Right ventricle myocardium superior (tissue), 1 donor: ENCODE measurements at regions not wholly inside any gene's neighbourhood (a gene's known extent, or its start where the extent isn't known, plus 50 kb on each side); places are given as distances from the start of the nearest gene placed in this dataset.

Experiments used
- ATAC-seq: fragments of 200-7000 bp; cut with Tn5 transposase; one replicate; pipeline ENCODE4 v1.9.1; 2020; ENCODE audit warnings: mild to moderate bottlenecking; ENCODE audit not compliant: poor library complexity
- DNase-seq: peaks from one replicate; pipeline ENCODE4 v3.0.0-alpha.2; 2020
- intact Hi-C: fragments of 100-400 bp; cut with DNase I; formaldehyde crosslinking; loops from one replicate; pipeline ENCODE4 v1.11.2; 2022
- donor health status: DM: no; HTN: yes; CAD: no; lungs with severe emphysema.

DNA sequence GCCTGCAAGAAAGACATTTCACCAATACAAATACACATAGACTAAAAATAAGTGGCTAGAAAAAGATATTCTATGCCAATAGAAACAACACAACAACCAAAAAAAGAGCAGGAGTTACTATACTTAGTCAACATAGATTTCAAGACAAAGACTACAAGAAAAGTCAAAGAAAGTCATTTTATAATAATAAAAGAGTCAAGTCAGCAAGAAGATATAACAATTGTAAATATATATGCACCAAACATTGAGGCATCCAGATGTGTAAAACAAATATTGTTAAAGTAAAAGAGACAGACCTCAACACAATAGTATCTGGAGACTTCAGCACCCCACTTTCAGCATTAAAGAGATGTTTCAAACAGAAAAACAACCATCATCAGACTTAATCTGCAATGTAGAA, 104.6 kb downstream of the AMY1C start:
- ATAC-seq = no peak
- intact Hi-C loops = no loop called here
- no peak for DNase-seq

DNA sequence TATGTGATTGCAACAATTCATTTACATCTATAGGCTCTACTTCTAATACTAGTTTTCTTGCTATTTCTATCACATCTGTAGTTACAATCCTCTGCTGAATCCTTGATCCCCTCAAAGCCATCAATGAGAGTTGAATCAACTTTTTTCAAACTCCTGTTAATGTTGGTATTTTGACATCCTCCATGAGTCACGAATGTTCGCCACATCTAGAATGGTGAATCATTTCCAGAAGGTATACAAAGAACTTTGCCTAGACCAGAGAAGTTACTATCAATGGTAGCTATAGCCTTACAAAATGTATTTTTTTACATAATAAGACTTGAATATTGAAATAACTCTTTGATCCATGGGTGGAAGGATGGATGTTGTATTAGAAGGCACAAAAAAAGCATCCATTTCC, 110.0 kb downstream of the AMY1C start:
- DNase-seq (no peak), ATAC-seq (no peak)
- intact Hi-C loops = no loop called here

DNA sequence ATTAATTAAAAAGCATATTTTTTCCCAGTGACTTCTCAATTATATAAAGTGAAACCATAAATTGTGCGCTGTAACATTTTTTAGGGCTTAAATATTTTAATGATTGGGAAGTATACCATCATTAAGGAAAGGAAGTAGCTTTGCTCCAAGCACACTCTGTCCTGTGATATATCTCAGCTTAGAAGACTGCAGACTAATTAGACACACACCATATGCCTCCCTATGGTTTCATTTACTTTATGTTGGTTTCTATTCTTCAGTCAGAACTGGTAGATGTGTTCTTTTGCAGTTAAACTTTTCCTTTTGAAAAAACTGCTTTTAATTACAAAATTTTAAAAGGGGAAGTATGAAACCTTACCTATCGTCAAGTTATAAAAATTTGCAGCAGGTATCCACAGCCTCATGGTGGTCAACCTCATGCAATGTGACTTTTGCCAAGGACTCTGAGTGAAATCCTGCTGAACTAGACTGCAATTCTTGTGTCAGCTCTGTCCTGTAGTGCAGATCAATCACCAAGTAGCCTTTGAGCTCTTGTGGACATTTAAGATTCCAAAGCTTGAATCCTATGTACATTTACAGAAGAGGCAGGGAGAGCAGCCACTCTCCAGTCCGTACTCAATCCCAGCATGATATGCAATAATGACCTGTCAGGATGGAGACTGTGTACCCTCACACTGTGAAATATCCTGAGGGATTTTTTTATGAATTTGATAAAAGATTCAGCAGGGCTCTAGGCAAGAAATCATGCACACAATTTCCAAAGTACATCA, 149.1 kb downstream of the AMY1C start:
- intact Hi-C loops = no loop called here
- ATAC-seq (no peak), DNase-seq (no peak)

DNA sequence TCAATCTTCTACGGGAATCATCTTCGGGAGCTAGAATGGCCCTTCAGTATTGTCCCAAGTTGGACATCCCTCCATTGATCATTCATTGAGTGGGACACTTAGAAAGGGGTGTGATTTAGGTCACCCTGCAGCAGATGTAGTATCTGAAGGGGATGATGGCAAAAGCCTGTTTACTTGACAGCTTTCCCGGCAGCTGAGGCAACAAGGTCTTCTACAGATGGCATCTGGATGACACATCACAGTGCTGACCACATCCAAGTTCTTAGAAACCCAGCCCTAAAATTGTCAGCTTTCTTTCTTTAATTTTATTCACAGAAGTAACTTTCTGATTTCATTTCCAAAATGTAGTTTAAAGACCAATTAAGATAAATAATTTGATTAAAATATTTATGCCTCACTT, 150.3 kb downstream of the AMY1C start:
- intact Hi-C loops = no loop called here
- DNase-seq (no peak), ATAC-seq (no peak)

DNA sequence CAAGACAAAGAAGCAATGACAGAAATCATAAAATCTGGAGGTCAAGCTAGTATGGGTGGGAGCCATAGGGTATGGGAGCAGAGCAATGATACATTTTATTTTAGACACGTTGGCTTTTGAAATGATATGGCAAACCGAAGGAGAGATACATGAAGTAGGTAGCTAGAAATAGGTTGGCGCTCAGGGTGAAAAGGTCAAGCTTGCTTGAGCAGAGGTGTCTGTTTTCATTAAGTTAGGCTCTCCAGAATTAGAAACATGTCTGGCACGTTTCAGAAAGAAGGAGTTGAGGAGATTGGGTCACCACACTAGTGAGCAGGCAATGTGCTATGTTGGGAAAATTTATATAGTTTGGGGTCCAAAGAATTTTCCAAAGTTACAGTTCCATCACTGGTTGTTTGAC, 151.4 kb downstream of the AMY1C start:
- DNase-seq = no peak
- intact Hi-C loops = no loop called here
- ATAC-seq = no peak

DNA sequence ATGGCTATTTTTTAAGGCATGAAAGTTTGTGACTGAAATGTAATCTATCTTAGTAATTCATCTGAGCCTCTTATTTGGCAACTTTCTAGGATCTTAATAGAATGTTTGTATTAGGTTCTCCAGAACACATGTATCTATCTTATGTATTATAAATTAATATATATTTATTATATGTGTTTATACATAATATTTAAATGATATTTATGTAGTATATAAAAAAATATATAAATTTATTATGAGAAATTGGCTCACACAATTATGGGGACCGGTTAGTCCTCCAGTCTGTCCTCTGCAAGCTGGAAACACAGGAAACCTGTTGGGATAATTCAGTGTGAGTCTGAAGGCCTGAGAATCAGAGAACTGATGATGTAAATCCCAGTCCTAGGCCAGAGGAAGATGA, 155.7 kb downstream of the AMY1C start:
- DNase-seq (no peak), ATAC-seq (no peak)
- intact Hi-C loops = no loop called here

DNA sequence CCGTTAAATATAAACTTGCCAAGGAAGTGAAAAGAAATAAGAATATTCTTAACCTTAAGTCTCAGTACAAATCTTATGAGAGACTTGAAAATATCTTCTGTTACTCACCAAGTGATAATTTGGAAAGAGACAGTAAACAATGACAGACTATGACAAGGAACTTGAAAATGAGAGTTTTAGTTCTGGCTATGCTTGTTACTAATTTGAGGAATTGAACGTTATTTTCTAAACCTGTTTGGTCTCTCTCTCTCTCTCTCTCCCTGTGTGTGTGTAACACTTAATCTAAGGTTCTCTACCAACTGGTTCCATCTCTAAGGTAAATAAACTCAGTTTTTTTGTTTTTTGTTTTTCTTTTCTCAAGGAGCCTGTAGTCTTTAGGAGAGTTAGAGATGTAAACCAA, 161.8 kb downstream of the AMY1C start:
- intact Hi-C loops = no loop called here
- DNase-seq (no peak), ATAC-seq (no peak)

DNA sequence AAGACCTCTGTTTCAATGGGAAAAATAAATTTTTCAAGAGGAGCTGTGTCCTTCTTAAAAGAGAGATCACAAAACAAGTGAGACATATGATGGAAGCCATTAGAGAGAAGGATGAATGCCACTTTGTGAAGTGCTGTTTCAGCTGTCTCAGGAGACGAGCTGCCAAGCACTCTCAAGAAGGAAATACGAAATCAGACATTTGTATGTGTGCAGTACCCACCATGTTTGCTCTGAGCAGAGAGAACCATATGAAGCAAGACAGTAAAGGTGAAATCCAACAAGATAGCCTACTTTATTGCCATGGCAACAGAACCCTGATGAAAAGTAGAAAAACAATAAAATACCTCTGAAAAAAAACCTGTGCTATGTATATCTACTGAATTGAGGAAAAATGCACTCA, 168.1 kb downstream of the AMY1C start:
- intact Hi-C loops = no loop called here
- DNase-seq (no peak), ATAC-seq (no peak)

DNA sequence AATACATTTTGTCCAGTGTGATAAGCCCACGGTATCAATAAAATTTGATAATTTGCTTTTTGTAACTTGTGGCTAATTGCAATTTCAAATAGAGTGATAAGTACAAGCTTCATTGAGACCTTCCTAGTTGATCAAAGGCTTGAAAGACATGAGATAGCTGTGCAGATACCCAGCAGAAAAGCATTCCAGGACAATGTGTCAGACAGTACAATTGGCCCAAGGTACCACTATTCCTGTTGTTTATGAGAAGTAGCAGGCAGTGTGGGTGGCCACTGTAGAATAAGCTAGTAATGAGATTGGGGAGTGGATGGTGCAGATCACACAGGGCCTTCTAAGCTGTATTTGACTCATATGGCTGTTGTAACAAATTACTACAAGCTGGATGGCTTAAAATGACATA, 182.2 kb downstream of the AMY1C start:
- ATAC-seq (no peak), DNase-seq (no peak)
- intact Hi-C loops = no loop called here

DNA sequence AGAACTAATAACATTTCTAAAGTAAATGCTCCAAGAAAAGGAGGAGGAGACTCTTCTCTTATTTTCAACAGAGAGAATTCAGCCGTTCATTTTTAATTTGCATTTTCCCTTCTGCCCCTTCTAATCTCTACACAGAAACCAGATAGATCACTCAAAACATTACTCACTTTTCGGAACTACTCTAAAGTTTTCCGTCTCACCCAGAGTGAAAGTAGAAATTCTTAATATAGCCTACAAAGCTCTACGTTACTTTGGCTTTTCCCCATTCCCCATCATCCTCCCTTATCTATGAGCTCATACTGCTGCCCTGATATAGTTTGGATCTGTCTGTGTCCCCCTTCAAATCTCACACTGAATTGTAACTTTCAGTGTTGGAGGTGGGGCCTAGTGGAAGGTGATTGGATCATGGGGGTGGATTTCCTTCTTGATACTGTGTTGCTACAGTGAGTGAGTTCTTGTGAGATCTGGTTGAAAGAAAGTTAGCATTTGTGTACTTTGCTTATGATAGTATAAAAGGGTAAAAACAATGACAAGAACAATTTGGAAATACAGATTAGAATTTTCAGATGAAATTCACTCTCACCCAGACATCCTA, 188.2 kb downstream of the AMY1C start:
- intact Hi-C loops = no loop called here
- no peak for DNase-seq

DNA sequence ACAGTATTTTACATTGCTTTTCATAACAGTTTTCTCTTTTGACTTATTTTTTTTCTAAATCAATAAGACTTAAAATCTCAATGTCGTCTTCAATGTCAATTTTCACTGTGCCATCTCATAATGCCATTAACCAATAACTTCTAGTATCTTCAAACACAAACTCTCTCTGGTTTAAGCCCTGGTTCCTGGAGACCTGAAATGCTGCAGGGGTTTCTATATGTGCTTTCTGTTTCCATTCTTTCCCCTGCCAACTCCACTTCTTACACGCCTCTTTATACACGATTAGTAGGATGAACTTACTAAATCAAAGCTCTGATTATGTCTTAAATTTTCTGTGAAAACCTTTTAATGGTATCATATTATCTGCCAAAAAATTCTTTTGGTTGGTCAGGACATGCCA, 191.4 kb downstream of the AMY1C start:
- DNase-seq (no peak), ATAC-seq (no peak)
- intact Hi-C loops = no loop called here

More for the DNA sequence above, 188.2 kb downstream of the AMY1C start:
- ATAC-seq = no peak

DNA sequence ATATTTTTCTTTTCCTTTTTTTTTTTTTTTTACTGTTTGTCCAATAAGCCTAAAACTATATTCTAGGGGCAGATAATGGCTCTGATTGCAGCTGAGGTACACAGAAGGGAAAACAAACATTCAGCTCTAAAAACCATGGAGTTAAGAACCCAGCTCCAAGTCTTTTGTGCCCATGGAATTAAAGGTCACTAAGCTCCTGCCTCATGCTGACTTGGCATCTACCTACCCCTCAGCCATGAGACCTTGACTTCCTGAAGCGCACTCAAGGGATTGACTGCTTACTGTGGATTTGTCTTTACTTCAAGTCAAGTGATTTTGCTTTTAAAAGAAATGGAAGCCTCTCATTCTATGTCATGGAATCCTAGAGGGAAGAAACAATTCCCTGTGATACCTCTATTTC, 192.3 kb downstream of the AMY1C start:
- ATAC-seq (no peak), DNase-seq (no peak)
- intact Hi-C loops = no loop called here

DNA sequence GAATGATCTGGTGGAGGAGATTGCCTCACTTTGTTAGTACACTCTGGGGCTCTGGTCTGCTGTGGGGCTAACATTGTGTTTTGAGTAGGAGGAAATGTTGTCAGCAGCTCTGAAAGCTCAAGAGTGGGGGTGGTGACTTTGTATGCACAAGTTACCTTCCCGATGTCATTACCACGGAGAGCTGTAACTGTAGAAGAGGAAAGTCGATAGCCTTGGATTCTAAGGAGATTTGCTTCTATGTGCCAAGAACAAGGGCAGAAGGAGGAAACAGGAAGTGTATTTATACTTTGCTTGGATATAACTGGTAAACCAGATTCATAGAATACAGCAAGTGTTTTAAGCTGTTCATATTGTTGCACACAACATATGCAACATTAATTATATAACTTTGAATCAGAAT, 196.1 kb downstream of the AMY1C start:
- no peak for ATAC-seq
- intact Hi-C loops = no loop called here

DNA sequence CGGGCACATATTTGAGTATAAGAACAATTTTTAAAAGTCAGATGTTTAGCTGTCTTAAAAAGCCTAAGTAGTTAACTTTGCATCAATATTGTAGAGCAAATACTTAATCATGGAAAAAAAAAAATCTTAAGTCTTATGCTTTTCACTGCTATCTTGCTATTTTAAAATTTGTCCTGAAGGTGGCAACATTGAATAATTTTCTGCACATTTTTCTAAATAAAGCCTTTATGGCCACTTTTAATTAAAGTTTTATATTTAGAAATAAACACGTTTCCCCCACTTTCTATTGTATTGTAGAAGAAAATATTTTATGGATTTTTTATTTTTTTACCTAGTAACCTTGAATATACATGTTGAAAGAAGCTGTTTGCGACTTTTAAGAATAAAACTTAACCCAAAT, 198.8 kb downstream of the AMY1C start:
- ATAC-seq (no peak), DNase-seq (no peak)
- intact Hi-C loops = no loop called here

More for the DNA sequence above, 196.1 kb downstream of the AMY1C start:
- no peak for DNase-seq

DNA sequence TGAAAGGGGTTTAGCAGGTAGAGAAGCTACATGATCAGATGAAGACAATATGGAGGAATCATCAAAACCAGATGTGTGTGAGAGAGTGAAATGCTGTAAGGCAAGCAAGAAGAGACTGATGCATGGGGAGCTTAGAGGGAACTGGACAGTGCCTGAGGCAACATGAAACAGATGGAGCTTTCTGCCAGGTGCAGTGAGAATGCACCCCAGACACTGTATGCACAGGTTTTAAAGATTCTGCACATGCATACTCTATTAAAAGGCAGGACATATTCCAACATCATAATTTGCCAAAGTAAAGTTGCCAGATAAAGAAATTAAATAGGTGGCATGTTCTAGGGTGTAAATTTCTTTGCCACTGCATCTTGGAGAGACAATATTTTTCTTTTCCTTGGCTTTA, 200.1 kb downstream of the AMY1C start:
- DNase-seq = no peak
- intact Hi-C loops = no loop called here
- ATAC-seq = no peak

DNA sequence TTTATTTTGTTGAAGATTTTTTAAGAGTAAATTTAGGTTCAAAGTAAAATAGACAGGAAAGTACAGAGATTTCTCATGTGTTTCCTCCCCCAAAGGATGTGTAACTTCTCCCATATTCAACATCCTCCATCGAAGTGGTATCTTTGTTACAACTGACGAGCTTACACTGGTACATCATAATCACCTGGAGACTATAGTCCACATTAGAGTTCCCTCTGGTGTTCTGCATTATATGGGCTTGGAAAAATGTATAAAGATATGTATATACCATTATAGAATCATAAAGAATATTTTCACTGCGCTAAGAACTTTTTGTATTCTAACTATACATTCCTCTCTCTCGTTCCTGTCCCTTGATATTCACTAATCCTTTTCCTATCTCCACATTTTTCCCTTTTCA, 203.7 kb downstream of the AMY1C start:
- ATAC-seq (no peak), DNase-seq (no peak)
- intact Hi-C loops = no loop called here

DNA sequence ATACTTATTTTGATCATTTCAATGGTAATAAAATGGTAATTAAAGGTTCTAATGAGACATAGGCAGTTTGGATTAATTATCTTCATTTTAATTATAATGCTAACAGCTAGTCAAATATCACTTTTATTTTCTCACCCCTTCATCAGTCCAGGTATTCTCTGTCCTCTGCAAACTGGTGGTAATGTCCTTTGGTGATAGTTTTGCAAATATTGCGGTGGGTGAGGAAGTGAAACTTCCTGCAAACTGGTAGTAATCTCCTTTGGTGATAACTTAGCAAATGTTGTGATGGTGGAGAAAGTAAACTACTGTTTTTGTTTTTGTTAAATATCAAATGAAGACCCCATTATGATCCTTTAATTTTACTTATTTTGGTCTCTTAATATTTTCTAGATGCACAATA, 209.0 kb downstream of the AMY1C start:
- ATAC-seq = no peak
- no peak for DNase-seq
- intact Hi-C loops = no loop called here

DNA sequence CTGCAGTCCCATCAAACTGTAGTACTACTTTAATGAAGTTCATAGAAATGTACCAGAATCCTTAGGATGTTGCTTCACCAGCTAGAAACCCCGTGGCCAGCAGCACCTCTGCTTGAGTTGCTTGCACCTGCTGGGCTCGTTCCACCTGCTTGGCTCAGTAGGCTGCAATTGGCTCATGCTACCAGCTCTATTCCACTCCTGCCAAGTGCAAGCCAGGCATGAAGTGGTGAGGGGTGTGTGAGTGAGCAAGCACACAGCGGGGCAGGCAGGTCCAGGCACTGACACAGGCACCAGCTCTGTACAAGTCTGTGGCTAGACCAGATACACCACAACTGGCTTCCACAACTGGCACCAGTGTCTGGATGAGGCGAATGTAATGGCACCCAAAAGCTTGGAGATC, 209.9 kb downstream of the AMY1C start:
- intact Hi-C loops = no loop called here
- no peak for DNase-seq
- no peak for ATAC-seq

DNA sequence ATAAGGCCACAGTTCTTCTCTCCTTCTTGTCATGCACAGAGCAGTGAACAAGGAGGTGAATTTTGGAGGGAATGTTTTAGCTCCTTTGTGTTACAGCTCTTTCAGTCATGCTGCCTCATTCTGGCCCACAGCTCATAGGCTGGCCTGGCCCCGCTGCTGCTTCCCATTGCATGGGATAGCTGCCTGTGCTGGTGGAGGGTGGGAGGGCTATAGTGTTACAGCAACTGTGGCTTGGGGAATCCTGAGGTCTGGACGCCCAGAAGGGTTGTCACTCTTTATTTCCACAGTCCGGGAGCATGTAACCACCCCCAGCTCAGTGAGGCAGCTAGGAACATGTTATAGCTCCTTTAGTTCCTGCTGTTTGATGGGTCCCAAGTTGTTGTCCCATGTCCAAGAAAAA, 210.3 kb downstream of the AMY1C start:
- ATAC-seq (no peak), DNase-seq (no peak)

DNA sequence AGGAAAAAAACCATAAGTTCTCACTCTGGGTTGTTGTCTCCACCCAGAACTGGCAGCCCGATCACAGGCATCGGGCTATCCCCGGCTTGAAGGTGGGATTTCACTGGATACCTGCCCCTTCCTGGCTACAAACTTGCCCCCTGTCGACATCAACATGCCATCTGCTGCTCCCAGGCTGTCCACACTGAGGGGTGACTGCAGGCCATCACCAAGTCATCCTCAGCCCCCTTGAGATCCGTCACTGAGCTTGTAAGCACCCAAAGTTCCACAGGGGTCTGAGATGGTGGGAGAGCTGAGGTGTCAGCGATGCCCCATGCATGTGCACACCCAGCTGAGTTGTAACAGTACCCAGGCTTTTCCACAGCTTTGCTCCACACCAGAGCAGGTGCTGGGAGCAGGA, 211.0 kb downstream of the AMY1C start:
- DNase-seq (no peak), ATAC-seq (no peak)
- intact Hi-C loops = no loop called here

More for the DNA sequence above, 210.3 kb downstream of the AMY1C start:
- intact Hi-C loops = no loop called here

DNA sequence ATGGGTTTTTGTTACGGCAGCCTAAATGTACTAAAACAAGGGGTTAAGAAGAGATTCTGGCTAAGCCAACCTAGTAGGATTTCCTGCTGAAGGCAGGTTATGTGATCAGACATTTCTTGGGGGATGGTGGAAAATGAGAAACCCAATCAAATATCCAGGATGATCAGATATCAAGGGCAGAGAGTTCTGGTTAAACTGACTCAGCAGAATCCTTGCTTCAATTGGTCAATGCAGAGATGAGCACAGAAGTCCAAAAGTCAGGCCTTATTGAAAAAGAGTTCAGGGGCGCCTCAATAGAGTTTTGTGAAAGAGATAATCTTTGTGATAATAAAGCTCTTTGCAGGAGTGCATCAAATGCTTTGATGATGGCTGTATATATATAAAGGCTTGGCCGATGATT, 237.1 kb downstream of the AMY1C start:
- ATAC-seq = no peak
- intact Hi-C loops = no loop called here
- DNase-seq = no peak
